Neutrophil (primary cell): ENCODE measurements at regions not wholly inside any gene's neighbourhood (a gene's known extent, or its start where the extent isn't known, plus 50 kb on each side); places are given as distances from the start of the nearest gene placed in this dataset.

Experiments used
- H3K27ac ChIP-seq: fragments of 200-600 bp; sonication (generic); 2 replicates; pipeline ENCODE4 v1.5.1; 2016; ENCODE audit warnings: mild to moderate bottlenecking, moderate library complexity
- H3K27me3 ChIP-seq: fragments of 200-600 bp; sonication (generic); 2 replicates; pipeline ENCODE4 v1.6.0; 2016; ENCODE audit warnings: mild to moderate bottlenecking
- H3K36me3 ChIP-seq: fragments of 200-600 bp; sonication (generic); 2 replicates; pipeline ENCODE4 v1.5.1; 2017
- H3K4me1 ChIP-seq, 2 experiments: fragments of 200-600 bp in 1 of 2; sonication (generic) in 1 of 2; 1 replicate in 1 of 2; 2 replicates in 1 of 2; pipeline versions ENCODE4 v1.5.1 to v1.6.1; 2013 to 2016; ENCODE audit warnings: low read depth in 1 of 2, low read length in 1 of 2, mild to moderate bottlenecking in 1 of 2, moderate library complexity in 1 of 2; ENCODE audit not compliant: control insufficient read depth in 1 of 2, insufficient read depth in 1 of 2
- H3K4me3 ChIP-seq, 2 experiments: fragments of 200-600 bp in 1 of 2; sonication (generic) in 1 of 2; 1 replicate in 1 of 2; 2 replicates in 1 of 2; pipeline ENCODE4 v1.5.1; 2013 to 2016; ENCODE audit warnings: low read depth in 1 of 2, low read length in 1 of 2, mild to moderate bottlenecking in 1 of 2, moderate library complexity in 1 of 2
- H3K9me3 ChIP-seq: fragments of 200-600 bp; sonication (generic); 2 replicates; pipeline ENCODE4 v1.5.1; 2016
- TF ChIP-seq, protein P1 (sequence below): fragments of 200-600 bp; sonication (generic); IDR thresholded peaks from 2 replicates; pipeline ENCODE4 v1.5.1; 2016; ENCODE audit warnings: antibody characterized with exemption

DNA sequence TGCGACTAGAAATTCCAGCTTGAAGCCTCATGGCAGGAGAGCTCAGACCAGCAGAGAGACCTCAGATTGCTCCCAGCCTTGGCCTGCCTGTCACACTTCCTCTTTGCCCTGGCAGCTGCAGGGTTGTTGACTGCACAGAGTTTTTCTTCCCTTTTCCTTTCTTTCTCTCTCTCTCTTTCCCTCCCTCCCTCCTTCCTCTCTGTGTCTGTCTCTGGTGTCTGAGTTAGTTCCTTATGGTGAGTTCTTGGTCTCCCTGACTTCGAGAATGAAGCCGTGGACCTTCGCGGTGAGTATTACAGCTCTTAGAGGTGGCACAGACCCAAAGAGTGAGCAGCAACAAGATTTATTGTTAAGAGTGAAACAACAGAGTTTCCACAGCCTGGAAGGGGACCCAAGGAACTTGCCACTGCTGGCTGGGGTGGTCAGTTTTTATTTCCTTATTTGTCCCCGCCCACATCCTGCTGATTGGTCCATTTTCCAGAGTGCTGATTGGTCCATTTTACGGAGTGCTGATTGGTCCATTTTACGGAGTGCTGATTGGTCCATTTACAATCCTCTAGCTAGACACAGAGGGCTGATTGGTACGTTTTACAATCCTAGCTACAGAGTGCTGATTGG is 266.3 kb downstream of the RPS24 start:
- peaks cover 30 to 46% of the 10 kb centered on the region in 2 experiments for H3K4me1 ChIP-seq
- H3K27me3 ChIP-seq = no peaks in the 10 kb centered on the region
- H3K4me3 ChIP-seq = peak overlapping the region; percentile 39 to 44
- H3K9me3 ChIP-seq = no peaks in the 10 kb centered on the region
- no peaks in the 10 kb centered on the region for H3K36me3 ChIP-seq
- TF ChIP-seq, protein P1, sequence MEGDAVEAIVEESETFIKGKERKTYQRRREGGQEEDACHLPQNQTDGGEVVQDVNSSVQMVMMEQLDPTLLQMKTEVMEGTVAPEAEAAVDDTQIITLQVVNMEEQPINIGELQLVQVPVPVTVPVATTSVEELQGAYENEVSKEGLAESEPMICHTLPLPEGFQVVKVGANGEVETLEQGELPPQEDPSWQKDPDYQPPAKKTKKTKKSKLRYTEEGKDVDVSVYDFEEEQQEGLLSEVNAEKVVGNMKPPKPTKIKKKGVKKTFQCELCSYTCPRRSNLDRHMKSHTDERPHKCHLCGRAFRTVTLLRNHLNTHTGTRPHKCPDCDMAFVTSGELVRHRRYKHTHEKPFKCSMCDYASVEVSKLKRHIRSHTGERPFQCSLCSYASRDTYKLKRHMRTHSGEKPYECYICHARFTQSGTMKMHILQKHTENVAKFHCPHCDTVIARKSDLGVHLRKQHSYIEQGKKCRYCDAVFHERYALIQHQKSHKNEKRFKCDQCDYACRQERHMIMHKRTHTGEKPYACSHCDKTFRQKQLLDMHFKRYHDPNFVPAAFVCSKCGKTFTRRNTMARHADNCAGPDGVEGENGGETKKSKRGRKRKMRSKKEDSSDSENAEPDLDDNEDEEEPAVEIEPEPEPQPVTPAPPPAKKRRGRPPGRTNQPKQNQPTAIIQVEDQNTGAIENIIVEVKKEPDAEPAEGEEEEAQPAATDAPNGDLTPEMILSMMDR = no peak
- H3K27ac ChIP-seq = peak overlapping the region; percentile 92

DNA sequence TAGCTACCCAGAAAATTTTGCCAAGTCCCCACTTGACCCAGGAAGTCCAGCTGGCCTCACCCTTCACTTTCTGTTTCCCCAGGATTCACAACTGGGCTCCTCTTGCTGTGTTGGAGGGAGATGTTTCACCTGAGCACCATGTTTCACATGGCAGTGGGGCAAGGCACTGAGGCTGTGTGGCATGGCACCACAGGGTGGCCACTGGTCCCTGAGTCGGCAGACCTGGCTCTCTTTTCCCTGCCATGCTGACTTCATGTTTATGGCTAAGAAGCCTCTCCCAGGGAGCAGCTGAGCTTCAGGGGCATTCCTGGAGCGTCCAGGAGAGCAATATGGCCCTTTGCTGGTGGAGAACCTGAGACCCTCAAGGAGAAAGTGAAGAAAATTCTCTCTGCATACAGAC is 266.9 kb downstream of the RPS24 start:
- H3K27ac ChIP-seq = peak overlapping the region; percentile 92
- H3K36me3 ChIP-seq = no peaks in the 10 kb centered on the region
- H3K27me3 ChIP-seq = no peaks in the 10 kb centered on the region
- H3K4me3 ChIP-seq = peak overlapping the region in 1 of 2 experiments; percentile 44
- H3K9me3 ChIP-seq = no peaks in the 10 kb centered on the region
- peaks cover 30 to 46% of the 10 kb centered on the region in 2 experiments for H3K4me1 ChIP-seq
- TF ChIP-seq, protein P1 = no peak

DNA sequence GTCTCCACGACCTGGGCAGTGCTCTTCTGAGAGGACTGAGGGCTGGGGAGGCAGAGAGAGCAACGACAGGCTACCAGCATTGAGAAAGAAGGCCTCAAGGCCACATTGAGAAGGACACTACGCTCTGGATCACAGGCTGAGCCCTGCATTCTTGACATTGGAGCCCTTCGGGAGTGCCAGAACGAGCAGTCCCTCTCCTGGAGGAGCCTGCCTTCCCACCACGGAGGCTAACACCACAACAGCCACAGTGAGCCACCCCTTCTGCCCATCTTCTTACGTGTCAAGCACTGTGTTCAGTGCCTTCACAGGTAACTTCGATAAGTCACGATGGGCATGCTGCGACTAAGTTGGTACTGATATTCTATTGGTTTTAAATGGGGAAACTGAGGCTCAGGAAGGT is 267.8 kb downstream of the RPS24 start:
- Histone ChIP-seq H3K4me3 (no peak overlapping the region), H3K27ac (peak overlapping the region; percentile 94), H3K9me3 (no peaks in the 10 kb centered on the region), H3K27me3 (no peaks in the 10 kb centered on the region), H3K4me1 (peaks cover 30 to 46% of the 10 kb centered on the region in 2 experiments), H3K36me3 (no peaks in the 10 kb centered on the region)
- TF ChIP-seq, protein P1 = no peak

DNA sequence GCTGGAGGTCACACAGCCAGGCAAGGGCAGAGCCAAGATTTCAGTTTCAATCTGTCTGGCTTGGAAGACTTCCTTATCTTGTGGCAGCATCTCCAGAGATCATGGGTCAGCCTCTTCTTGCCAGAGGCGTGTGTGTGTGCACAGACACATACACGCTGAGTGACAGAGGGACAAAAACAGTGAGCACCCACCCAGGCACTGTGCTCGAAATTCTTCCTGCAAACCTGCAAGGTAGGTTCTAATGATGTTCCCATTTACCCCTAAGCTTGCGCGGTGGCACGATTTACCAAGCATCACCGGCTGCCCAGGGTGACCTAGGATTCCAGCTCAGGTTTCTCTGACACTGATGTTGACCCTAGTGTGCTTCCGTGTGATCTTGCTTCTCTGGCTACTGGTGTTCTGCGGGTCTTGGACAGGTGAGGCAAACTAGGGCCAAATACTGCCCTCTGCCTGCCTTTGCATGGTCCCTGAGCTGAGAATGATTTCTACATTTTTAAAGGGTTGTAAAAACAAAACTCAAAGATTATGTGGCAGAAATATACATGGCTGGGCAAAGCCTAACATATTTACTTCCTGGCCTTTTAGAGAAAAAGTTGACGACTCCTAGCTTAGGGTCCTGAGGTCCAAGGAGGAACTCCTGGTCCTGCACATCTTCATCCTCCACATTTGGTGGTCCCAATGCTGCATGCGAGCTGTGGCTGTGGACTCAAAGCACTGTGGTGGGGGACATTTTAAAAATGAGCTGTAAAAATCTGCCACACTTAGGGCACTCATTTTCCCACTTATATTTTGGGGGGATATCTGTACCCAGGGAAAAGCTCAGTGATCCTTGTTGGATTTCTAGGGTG is 268.5 kb downstream of the RPS24 start:
- TF ChIP-seq, protein P1 = no peak
- peak overlapping the region; percentile 64 to 74 for H3K4me3 ChIP-seq
- H3K27me3 ChIP-seq = no peaks in the 10 kb centered on the region
- no peaks in the 10 kb centered on the region for H3K9me3 ChIP-seq
- H3K27ac ChIP-seq = peak overlapping the region; percentile 94
- H3K4me1 ChIP-seq = peaks cover 30 to 46% of the 10 kb centered on the region in 2 experiments
- no peaks in the 10 kb centered on the region for H3K36me3 ChIP-seq

DNA sequence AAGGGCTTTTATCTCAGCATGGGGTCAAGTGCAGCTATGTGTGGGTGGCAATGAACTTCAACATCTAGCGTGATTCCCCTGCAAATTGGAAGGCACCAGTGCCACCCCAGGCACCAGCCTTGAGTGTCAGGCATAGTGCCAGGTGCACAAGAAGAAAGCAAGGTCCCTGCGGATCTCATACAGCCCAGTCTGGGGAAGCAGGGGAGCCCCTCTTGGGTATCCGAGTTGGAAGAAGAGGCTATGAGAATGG is 269.0 kb downstream of the RPS24 start:
- TF ChIP-seq, protein P1 = no peak
- H3K4me3 ChIP-seq = peak overlapping the region; percentile 64 to 74
- no peaks in the 10 kb centered on the region for H3K9me3 ChIP-seq
- no peaks in the 10 kb centered on the region for H3K27me3 ChIP-seq
- H3K36me3 ChIP-seq = no peaks in the 10 kb centered on the region
- peaks cover 30 to 46% of the 10 kb centered on the region in 2 experiments for H3K4me1 ChIP-seq
- H3K27ac ChIP-seq = peak overlapping the region; percentile 94
